HG02840 (cell line): ENCODE measurements at regions not wholly inside any gene's neighbourhood (a gene's known extent, or its start where the extent isn't known, plus 50 kb on each side); places are given as distances from the start of the nearest gene placed in this dataset.
"Not testable (repeated sequence)": the region's sequence is repeated elsewhere in the genome, so short reads cannot be mapped to it uniquely, and the experiment has no call there.

Experiments used
- ATAC-seq: cut with Tn5 transposase; IDR thresholded peaks from one replicate; pipeline ENCODE4 v1.9.1; 2021; ENCODE audit warnings: mild to moderate bottlenecking, moderate library complexity, moderate number of reproducible peaks; ENCODE audit not compliant: unreplicated experiment, low FRiP score

- no peak for ATAC-seq
These were observed 191.8 kb downstream of the FAM43A start for GRCh38 chr3:194877291-194878119.

- no peak for ATAC-seq
These were observed 193.6 kb downstream of the FAM43A start for GRCh38 chr3:194879126-194879877.

GRCh38 chr3:194879991-194880939 is 194.6 kb downstream of the FAM43A start:
- no peak for ATAC-seq

- ATAC-seq: no peak
These were observed 195.6 kb downstream of the FAM43A start for GRCh38 chr3:194880940-194881925.

- ATAC-seq: no peak
These were observed 199.1 kb downstream of the FAM43A start for GRCh38 chr3:194884649-194885315.

- ATAC-seq: no peak
These were observed 200.1 kb downstream of the FAM43A start for GRCh38 chr3:194885766-194886165.

GRCh38 chr3:194886836-194887235 is 201.2 kb downstream of the FAM43A start:
- no peak for ATAC-seq

GRCh38 chr3:194888062-194888461 is 202.4 kb downstream of the FAM43A start:
- not testable (repeated sequence) for ATAC-seq

GRCh38 chr3:194888916-194889315 is 203.2 kb downstream of the FAM43A start:
- no peak for ATAC-seq

- no peak for ATAC-seq
These were observed 204.4 kb downstream of the FAM43A start for GRCh38 chr3:194890091-194890490.

GRCh38 chr3:194893121-194893987 is 207.7 kb downstream of the FAM43A start:
- ATAC-seq: no peak

GRCh38 chr3:194894538-194894937 is 208.9 kb downstream of the FAM43A start:
- ATAC-seq: no peak

GRCh38 chr3:194900854-194901522 is 215.3 kb downstream of the FAM43A start:
- ATAC-seq: no peak

- not testable (repeated sequence) for ATAC-seq
These were observed 217.8 kb downstream of the FAM43A start for GRCh38 chr3:194903447-194903846.

GRCh38 chr3:194904999-194905398 is 219.3 kb downstream of the FAM43A start:
- not testable (repeated sequence) for ATAC-seq

GRCh38 chr3:194905696-194906095 is 220.0 kb downstream of the FAM43A start:
- no peak for ATAC-seq

GRCh38 chr3:194906229-194906629 is 220.5 kb downstream of the FAM43A start:
- no peak for ATAC-seq
